ENCODE measurements at regions not wholly inside any gene's neighbourhood (a gene's known extent, or its start where the extent isn't known, plus 50 kb on each side); places are given as distances from the start of the nearest gene placed in this dataset.

DNA sequence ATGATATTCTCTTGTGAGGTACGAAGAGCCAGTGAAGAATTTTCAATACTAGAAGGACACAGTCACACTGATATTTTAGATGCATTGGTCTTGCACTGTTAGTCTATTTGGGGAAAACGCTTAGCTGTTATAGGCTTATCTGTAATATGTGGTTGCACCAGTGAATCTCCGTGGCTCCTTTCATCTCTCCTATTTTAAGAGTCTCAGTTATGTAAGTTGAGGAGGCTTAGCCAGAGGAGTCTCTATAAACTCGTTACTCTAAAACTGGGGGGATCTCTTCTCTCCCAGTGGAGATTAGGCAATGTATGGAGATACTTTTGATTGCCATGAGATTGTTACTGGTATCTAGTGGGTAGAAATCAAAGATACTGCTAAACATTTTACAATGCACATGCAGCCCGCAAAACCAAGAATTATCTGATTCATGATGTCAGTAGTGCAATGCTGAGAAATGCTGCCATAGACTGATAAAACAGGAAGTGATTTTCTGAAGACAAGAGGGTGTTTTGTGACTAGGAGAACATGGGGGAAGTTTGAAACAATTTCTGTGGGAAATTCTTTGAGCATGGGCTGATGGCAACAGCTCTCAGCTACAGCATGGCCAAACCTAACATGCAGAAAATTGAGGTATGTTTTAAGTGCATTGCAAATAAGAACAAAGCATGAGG lies 339.1 kb downstream of the SOX11 start:
- Histone ChIP-seq H3K27me3 (ENCODE audit: control insufficient read depth in 1 of 2, insufficient read depth in 2 of 2, low read length in 2 of 2) (no peaks in the 10 kb centered on the region), H3K9me3 (ENCODE audit: low read length) (peaks cover 54% of the 10 kb centered on the region), H3K4me2 (ENCODE audit: low read depth, low read length) (no peak overlapping the region), H3K9ac (ENCODE audit: insufficient read depth, low read depth, low read length) (no peak overlapping the region), H3K4me1 (ENCODE audit: insufficient read depth, low read length) (no peaks in the 10 kb centered on the region), H3K36me3 (replicated peaks in 1 of 2; ENCODE audit: control insufficient read depth in 1 of 2, insufficient read depth in 2 of 2, low read length in 2 of 2) (no peaks in the 10 kb centered on the region), H3K27ac (ENCODE audit: extremely low read length, insufficient read depth, low read length) (no peak overlapping the region), H2AFZ (ENCODE audit: low read length) (no peak overlapping the region), H3K79me2 (ENCODE audit: insufficient read depth, low read length) (no peaks in the 10 kb centered on the region), H4K20me1 (ENCODE audit: insufficient read depth, low read length) (no peaks in the 10 kb centered on the region), H3K4me3 (replicated peaks in 1 of 3; ENCODE audit: insufficient read depth in 1 of 3, low read depth in 2 of 3, low read length in 3 of 3) (no peak overlapping the region)
- CTCF ChIA-PET (ENCODE audit: low intra/inter-chr PET ratio, low total read pairs), result no interaction called here
- 0% methylated on average over 5 of the region's 5 CpGs for WGBS (ENCODE audit: low lambda C conversion rate)
- no peak for TF ChIP-seq NFKBIZ (CRISPR knock-in tag; IDR thresholded peaks at IDR 0.05)
- no peak for TF ChIP-seq MAF1 (CRISPR knock-in tag; IDR thresholded peaks at IDR 0.05; ENCODE audit: borderline replicate concordance)
- no peak for DNase-seq (ENCODE audit: low spot score)
- BruUV-seq (replicated peaks), result no TSS peak
- no peak for ATAC-seq
- intact Hi-C loops (cut with micrococcal nuclease; ENCODE audit: unreplicated experiment), result no loop called here
- in situ Hi-C loops (cut with HindIII; ENCODE audit: extremely low pct_ligation_motif_present, low pct_unique_long_range_greater_than_20kb), result no loop called here
- POLR2A ChIA-PET, result no interaction called here
- FAIRE-seq, result no peak

GRCh38 chr2:6036211-6036610 lies 344.0 kb downstream of the SOX11 start:
- Histone ChIP-seq H2AFZ (ENCODE audit: low read length) (no peak overlapping the region), H3K4me3 (replicated peaks in 1 of 3; ENCODE audit: insufficient read depth in 1 of 3, low read depth in 2 of 3, low read length in 3 of 3) (no peak overlapping the region), H3K27ac (ENCODE audit: extremely low read length, insufficient read depth, low read length) (no peak overlapping the region), H3K9ac (ENCODE audit: insufficient read depth, low read depth, low read length) (no peak overlapping the region), H3K9me3 (ENCODE audit: low read length) (peaks cover 49% of the 10 kb centered on the region), H3K79me2 (ENCODE audit: insufficient read depth, low read length) (no peaks in the 10 kb centered on the region), H4K20me1 (ENCODE audit: insufficient read depth, low read length) (no peaks in the 10 kb centered on the region), H3K36me3 (replicated peaks in 1 of 2; ENCODE audit: control insufficient read depth in 1 of 2, insufficient read depth in 2 of 2, low read length in 2 of 2) (no peaks in the 10 kb centered on the region), H3K4me2 (ENCODE audit: low read depth, low read length) (no peak overlapping the region), H3K27me3 (ENCODE audit: control insufficient read depth in 1 of 2, insufficient read depth in 2 of 2, low read length in 2 of 2) (no peaks in the 10 kb centered on the region), H3K4me1 (ENCODE audit: insufficient read depth, low read length) (no peaks in the 10 kb centered on the region)
- no TSS peak for BruUV-seq (replicated peaks)
- intact Hi-C loops (cut with micrococcal nuclease; ENCODE audit: unreplicated experiment), result no loop called here
- no peak for FAIRE-seq
- TF ChIP-seq ZNF770 (CRISPR knock-in tag; IDR thresholded peaks at IDR 0.05), result no peak
- TF ChIP-seq ASH2L (IDR thresholded peaks at IDR 0.05; ENCODE audit: insufficient read length, low read depth, low read length), result no peak
- no peak for TF ChIP-seq SETDB1 (CRISPR knock-in tag; IDR thresholded peaks at IDR 0.05; ENCODE audit: borderline replicate concordance)
- no peak for TF ChIP-seq ZNF335 (CRISPR knock-in tag; IDR thresholded peaks at IDR 0.05)
- no peak for TF ChIP-seq MXI1 (IDR thresholded peaks at IDR 0.05; ENCODE audit: borderline replicate concordance, low read depth, low read length)
- no peak for TF ChIP-seq CCDC6 (CRISPR knock-in tag; IDR thresholded peaks at IDR 0.05)
- no peak for TF ChIP-seq SAP130 (CRISPR knock-in tag; IDR thresholded peaks at IDR 0.05; ENCODE audit: low read depth)
- TF ChIP-seq SIX4 (CRISPR knock-in tag; IDR thresholded peaks at IDR 0.05), result no peak
- TF ChIP-seq KAT8 (CRISPR knock-in tag; IDR thresholded peaks at IDR 0.05), result no peak
- no peak for TF ChIP-seq ZFYVE20 (CRISPR knock-in tag; IDR thresholded peaks at IDR 0.05; ENCODE audit: borderline replicate concordance, low read depth)
- 25% methylated on average over 4 of the region's 4 CpGs for WGBS (ENCODE audit: low lambda C conversion rate)
- ChIA-PET CTCF (ENCODE audit: low intra/inter-chr PET ratio, low total read pairs) (no interaction called here), POLR2A (no interaction called here)
- no peak for ATAC-seq
- no peak for DNase-seq (ENCODE audit: low spot score)
- in situ Hi-C loops (cut with HindIII; ENCODE audit: extremely low pct_ligation_motif_present, low pct_unique_long_range_greater_than_20kb), result no loop called here

Data from HepG2 (cell line).